ENCODE measurements at regions not wholly inside any gene's neighbourhood (a gene's known extent, or its start where the extent isn't known, plus 50 kb on each side); places are given as distances from the start of the nearest gene placed in this dataset.

DNA sequence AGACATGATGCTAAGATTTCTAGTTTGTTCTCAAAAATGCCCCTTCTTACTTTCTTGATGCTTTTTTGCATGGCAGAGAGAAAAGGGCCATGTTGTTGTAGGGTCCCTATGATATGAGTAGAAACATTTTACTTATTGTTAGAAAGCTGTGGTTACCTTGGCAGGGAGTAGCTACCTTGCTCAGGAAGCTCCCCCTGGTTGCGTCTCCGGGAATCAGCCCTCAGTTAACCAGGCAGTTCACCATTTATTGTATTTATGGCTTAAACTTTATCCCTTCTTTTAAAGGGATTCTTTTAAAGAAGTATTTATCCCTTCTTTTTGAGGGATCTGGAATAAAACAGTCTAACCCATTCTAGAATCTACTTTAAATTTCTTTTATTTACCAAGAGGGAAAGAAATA lies 113.9 kb upstream of the PROKR2 start:
- TF ChIP-seq RFX5 (IDR thresholded peaks at IDR 0.05; ENCODE audit: borderline replicate concordance, low read depth, low read length) (no peak), SRF (IDR thresholded peaks at IDR 0.05; ENCODE audit: low read depth, low read length) (no peak), EZH2 (IDR thresholded peaks at IDR 0.05; ENCODE audit: low read depth, low read length, severe bottlenecking) (no peak), TCF12 (IDR thresholded peaks at IDR 0.05; ENCODE audit: low read depth, low read length) (no peak), EP300 (IDR thresholded peaks at IDR 0.05; ENCODE audit: borderline replicate concordance in 1 of 2, low read depth in 2 of 2, low read length in 2 of 2) (no peak), POLR2AphosphoS5 (IDR thresholded peaks at IDR 0.05; ENCODE audit: low read depth, low read length) (no peak), JUND (IDR thresholded peaks at IDR 0.05; ENCODE audit: low read length) (no peak), GTF2F1 (IDR thresholded peaks at IDR 0.05; ENCODE audit: borderline replicate concordance, low read depth, low read length) (no peak), EGR1 (IDR thresholded peaks at IDR 0.05; ENCODE audit: borderline replicate concordance, low read depth, low read length) (no peak), POLR2A (IDR thresholded peaks at IDR 0.05; ENCODE audit: control extremely low read depth in 1 of 2, low read depth in 2 of 2, low read length in 2 of 2) (no peak)
- TF ChIP-seq, protein P1, sequence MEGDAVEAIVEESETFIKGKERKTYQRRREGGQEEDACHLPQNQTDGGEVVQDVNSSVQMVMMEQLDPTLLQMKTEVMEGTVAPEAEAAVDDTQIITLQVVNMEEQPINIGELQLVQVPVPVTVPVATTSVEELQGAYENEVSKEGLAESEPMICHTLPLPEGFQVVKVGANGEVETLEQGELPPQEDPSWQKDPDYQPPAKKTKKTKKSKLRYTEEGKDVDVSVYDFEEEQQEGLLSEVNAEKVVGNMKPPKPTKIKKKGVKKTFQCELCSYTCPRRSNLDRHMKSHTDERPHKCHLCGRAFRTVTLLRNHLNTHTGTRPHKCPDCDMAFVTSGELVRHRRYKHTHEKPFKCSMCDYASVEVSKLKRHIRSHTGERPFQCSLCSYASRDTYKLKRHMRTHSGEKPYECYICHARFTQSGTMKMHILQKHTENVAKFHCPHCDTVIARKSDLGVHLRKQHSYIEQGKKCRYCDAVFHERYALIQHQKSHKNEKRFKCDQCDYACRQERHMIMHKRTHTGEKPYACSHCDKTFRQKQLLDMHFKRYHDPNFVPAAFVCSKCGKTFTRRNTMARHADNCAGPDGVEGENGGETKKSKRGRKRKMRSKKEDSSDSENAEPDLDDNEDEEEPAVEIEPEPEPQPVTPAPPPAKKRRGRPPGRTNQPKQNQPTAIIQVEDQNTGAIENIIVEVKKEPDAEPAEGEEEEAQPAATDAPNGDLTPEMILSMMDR (IDR thresholded peaks at IDR 0.05; ENCODE audit: control extremely low read depth in 1 of 3, insufficient read depth in 1 of 3, low read depth in 1 of 3, low read length in 3 of 3), result peak; percentile 39 to 49 (median 40)
- TF ChIP-seq, protein P2, sequence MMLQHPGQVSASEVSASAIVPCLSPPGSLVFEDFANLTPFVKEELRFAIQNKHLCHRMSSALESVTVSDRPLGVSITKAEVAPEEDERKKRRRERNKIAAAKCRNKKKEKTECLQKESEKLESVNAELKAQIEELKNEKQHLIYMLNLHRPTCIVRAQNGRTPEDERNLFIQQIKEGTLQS (IDR thresholded peaks at IDR 0.05; ENCODE audit: insufficient read depth, low read depth, low read length), result no peak
- TF ChIP-seq, protein P3, sequence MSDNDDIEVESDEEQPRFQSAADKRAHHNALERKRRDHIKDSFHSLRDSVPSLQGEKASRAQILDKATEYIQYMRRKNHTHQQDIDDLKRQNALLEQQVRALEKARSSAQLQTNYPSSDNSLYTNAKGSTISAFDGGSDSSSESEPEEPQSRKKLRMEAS (IDR thresholded peaks at IDR 0.05), result no peak
